ENCODE measurements at regions not wholly inside any gene's neighbourhood (a gene's known extent, or its start where the extent isn't known, plus 50 kb on each side); places are given as distances from the start of the nearest gene placed in this dataset.

GRCh38 chr7:23972057-23972456 lies 262.0 kb downstream of the STK31 start:
- H3K4me3 ChIP-seq: no peak overlapping the region
- no peak for TF ChIP-seq CTCF (IDR thresholded peaks at IDR 0.05)
- H3K36me3 ChIP-seq: no peaks in the 10 kb centered on the region
- no peak overlapping the region for H3K27ac ChIP-seq
- H3K9me3 ChIP-seq: no peaks in the 10 kb centered on the region
- no peak overlapping the region for H3K9ac ChIP-seq (ENCODE audit: low read depth in 2 of 2, low read length in 2 of 2)
- H3K4me1 ChIP-seq: no peaks in the 10 kb centered on the region
- intact Hi-C loops (cut with DNase I): no loop called here
- no peak for DNase-seq
- no peaks in the 10 kb centered on the region for H3K27me3 ChIP-seq

- Histone ChIP-seq H3K9me3 (no peaks in the 10 kb centered on the region), H3K27ac (no peak overlapping the region), H3K4me1 (no peaks in the 10 kb centered on the region), H3K27me3 (no peaks in the 10 kb centered on the region), H3K36me3 (no peaks in the 10 kb centered on the region), H3K4me3 (no peak overlapping the region), H3K9ac (ENCODE audit: low read depth in 2 of 2, low read length in 2 of 2) (no peak overlapping the region)
- intact Hi-C loops (cut with DNase I): no loop called here
- no peak for DNase-seq
- no peak for TF ChIP-seq CTCF (IDR thresholded peaks at IDR 0.05)
These were observed 263.2 kb downstream of the STK31 start for GRCh38 chr7:23973264-23973663.

- no peak overlapping the region for H3K9ac ChIP-seq (ENCODE audit: low read depth in 2 of 2, low read length in 2 of 2)
- DNase-seq: no peak
These were observed 270.1 kb downstream of the STK31 start for GRCh38 chr7:23980081-23980480.

GRCh38 chr7:23981314-23981713 lies 271.3 kb downstream of the STK31 start:
- H3K4me3 ChIP-seq: no peak overlapping the region
- no peaks in the 10 kb centered on the region for H3K36me3 ChIP-seq
- no peak for DNase-seq
- intact Hi-C loops (cut with DNase I): no loop called here
- H3K27me3 ChIP-seq: no peaks in the 10 kb centered on the region
- no peaks in the 10 kb centered on the region for H3K4me1 ChIP-seq
- H3K9ac ChIP-seq (ENCODE audit: low read depth in 2 of 2, low read length in 2 of 2): no peak overlapping the region
- H3K9me3 ChIP-seq: no peaks in the 10 kb centered on the region
- no peak overlapping the region for H3K27ac ChIP-seq
- no peak for TF ChIP-seq CTCF (IDR thresholded peaks at IDR 0.05)

More at GRCh38 chr7:23980081-23980480, 270.1 kb downstream of the STK31 start:
- Histone ChIP-seq H3K9me3 (no peaks in the 10 kb centered on the region), H3K27me3 (no peaks in the 10 kb centered on the region), H3K27ac (no peak overlapping the region), H3K4me3 (no peak overlapping the region), H3K4me1 (no peaks in the 10 kb centered on the region), H3K36me3 (no peaks in the 10 kb centered on the region)
- TF ChIP-seq CTCF (IDR thresholded peaks at IDR 0.05): no peak
- intact Hi-C loops (cut with DNase I): no loop called here

GRCh38 chr7:23981758-23982157 lies 271.7 kb downstream of the STK31 start:
- Histone ChIP-seq H3K27ac (no peak overlapping the region), H3K9me3 (no peaks in the 10 kb centered on the region), H3K4me3 (no peak overlapping the region), H3K9ac (ENCODE audit: low read depth in 2 of 2, low read length in 2 of 2) (no peak overlapping the region), H3K27me3 (no peaks in the 10 kb centered on the region), H3K4me1 (no peaks in the 10 kb centered on the region), H3K36me3 (no peaks in the 10 kb centered on the region)
- no peak for DNase-seq
- intact Hi-C loops (cut with DNase I): no loop called here
- no peak for TF ChIP-seq CTCF (IDR thresholded peaks at IDR 0.05)

- Histone ChIP-seq H3K4me1 (no peaks in the 10 kb centered on the region), H3K4me3 (no peak overlapping the region), H3K27ac (no peak overlapping the region), H3K9me3 (no peaks in the 10 kb centered on the region), H3K9ac (ENCODE audit: low read depth in 2 of 2, low read length in 2 of 2) (no peak overlapping the region), H3K27me3 (no peaks in the 10 kb centered on the region), H3K36me3 (no peaks in the 10 kb centered on the region)
- intact Hi-C loops (cut with DNase I): no loop called here
- no peak for DNase-seq
- no peak for TF ChIP-seq CTCF (IDR thresholded peaks at IDR 0.05)
These were observed 278.5 kb upstream of the NPY start for GRCh38 chr7:24005517-24005916.

Data from colonic mucosa (tissue), 4 donors.